Trophoblast cell (in vitro differentiated cells and primary cell): ENCODE measurements at regions not wholly inside any gene's neighbourhood (a gene's known extent, or its start where the extent isn't known, plus 50 kb on each side); places are given as distances from the start of the nearest gene placed in this dataset.

ENCODE experiments used
- DNase-seq, 2 donors: peaks; one replicate each; pipeline ENCODE4 v3.0.0-alpha.2; 2016
- H2AFZ ChIP-seq: 2 replicates; pipeline ENCODE4 v1.6.1; 2013; ENCODE audit warnings: low read length, moderate library complexity, mild to moderate bottlenecking; ENCODE audit not compliant: insufficient read depth, poor library complexity
- H2AK5ac ChIP-seq: 2 replicates; pipeline ENCODE4 v1.6.1; 2013; ENCODE audit warnings: mild to moderate bottlenecking, low read length
- H2BK120ac ChIP-seq: 2 replicates; pipeline ENCODE4 v1.6.1; 2013; ENCODE audit warnings: low read length, mild to moderate bottlenecking, moderate library complexity; ENCODE audit not compliant: insufficient read depth, poor library complexity
- H2BK12ac ChIP-seq: 2 replicates; pipeline ENCODE4 v1.6.1; 2013; ENCODE audit warnings: mild to moderate bottlenecking, low read length, moderate library complexity
- H2BK5ac ChIP-seq: 2 replicates; pipeline ENCODE4 v1.6.1; 2013; ENCODE audit warnings: low read length, low read depth, moderate library complexity, mild to moderate bottlenecking; ENCODE audit not compliant: poor library complexity
- H3K14ac ChIP-seq: 2 replicates; pipeline ENCODE4 v1.6.1; 2013; ENCODE audit warnings: mild to moderate bottlenecking, low read length
- H3K18ac ChIP-seq: 2 replicates; pipeline ENCODE4 v1.6.1; 2013; ENCODE audit warnings: mild to moderate bottlenecking, low read length
- H3K23ac ChIP-seq: 2 replicates; pipeline ENCODE4 v1.6.1; 2013; ENCODE audit warnings: low read length
- H3K27ac ChIP-seq: 2 replicates; pipeline ENCODE4 v1.5.1; 2013; ENCODE audit warnings: low read depth, mild to moderate bottlenecking, inconsistent platforms, low read length, moderate library complexity
- H3K27me3 ChIP-seq: 2 replicates; pipeline ENCODE4 v1.6.1; 2013; ENCODE audit warnings: inconsistent platforms, mild to moderate bottlenecking, low read length, moderate library complexity; ENCODE audit not compliant: insufficient read depth
- H3K36me3 ChIP-seq, 2 experiments: 1 replicate in 1 of 2; 2 replicates in 1 of 2; pipeline ENCODE4 v1.6.1; 2013; ENCODE audit warnings: low read length in 2 of 2, mild to moderate bottlenecking in 2 of 2, moderate library complexity in 1 of 2; ENCODE audit not compliant: insufficient read depth in 2 of 2, control insufficient read depth in 1 of 2
- H3K4ac ChIP-seq: 2 replicates; pipeline ENCODE4 v1.6.1; 2013; ENCODE audit warnings: low read depth, mild to moderate bottlenecking, low read length, moderate library complexity
- H3K4me1 ChIP-seq, 2 experiments: 1 replicate in 1 of 2; 2 replicates in 1 of 2; pipeline ENCODE4 v1.6.1; 2013; ENCODE audit warnings: low read length in 2 of 2, mild to moderate bottlenecking in 2 of 2, moderate library complexity in 1 of 2; ENCODE audit not compliant: insufficient read depth in 2 of 2, control insufficient read depth in 1 of 2
- H3K4me2 ChIP-seq: 2 replicates; pipeline ENCODE4 v1.6.1; 2013; ENCODE audit warnings: inconsistent platforms, mild to moderate bottlenecking, low read length, moderate library complexity
- H3K4me3 ChIP-seq: 2 replicates; pipeline ENCODE4 v1.5.1; 2013; ENCODE audit warnings: mild to moderate bottlenecking, low read depth, low read length, inconsistent platforms
- H3K79me1 ChIP-seq: one replicate; pipeline ENCODE4 v1.6.1; 2013; ENCODE audit warnings: low read length
- H3K79me2 ChIP-seq: 2 replicates; pipeline ENCODE4 v1.6.1; 2013; ENCODE audit warnings: low read length, mild to moderate bottlenecking; ENCODE audit not compliant: control insufficient read depth, insufficient read depth, poor library complexity
- H3K9ac ChIP-seq: 2 replicates; pipeline ENCODE4 v1.6.1; 2013; ENCODE audit warnings: mild to moderate bottlenecking, low read length
- H3K9me3 ChIP-seq: 2 replicates; pipeline ENCODE4 v1.6.1; 2013; ENCODE audit warnings: low read depth, mild to moderate bottlenecking, control low read depth, inconsistent platforms, low read length; ENCODE audit not compliant: insufficient read depth
- H4K12ac ChIP-seq: 2 replicates; pipeline ENCODE4 v1.6.1; 2013; ENCODE audit warnings: low read depth, mild to moderate bottlenecking, low read length, moderate library complexity
- H4K8ac ChIP-seq: 2 replicates; pipeline ENCODE4 v1.6.1; 2013; ENCODE audit warnings: low read depth, mild to moderate bottlenecking, low read length, moderate library complexity
- H4K91ac ChIP-seq: one replicate; pipeline ENCODE4 v1.6.1; 2013; ENCODE audit warnings: low read depth, mild to moderate bottlenecking, low read length, moderate library complexity
- WGBS: extraction: QIAGEN DNeasy Blood & Tissue Kit; methylation state at CpG from one replicate; pipeline ENCODE4 v1.1.7; 2013; ENCODE audit warnings: missing lambda C conversion rate; ENCODE audit not compliant: insufficient read length, insufficient coverage; ENCODE audit errors: extremely low coverage; 5-methylcytosine and 5-hydroxymethylcytosine counted together

DNA sequence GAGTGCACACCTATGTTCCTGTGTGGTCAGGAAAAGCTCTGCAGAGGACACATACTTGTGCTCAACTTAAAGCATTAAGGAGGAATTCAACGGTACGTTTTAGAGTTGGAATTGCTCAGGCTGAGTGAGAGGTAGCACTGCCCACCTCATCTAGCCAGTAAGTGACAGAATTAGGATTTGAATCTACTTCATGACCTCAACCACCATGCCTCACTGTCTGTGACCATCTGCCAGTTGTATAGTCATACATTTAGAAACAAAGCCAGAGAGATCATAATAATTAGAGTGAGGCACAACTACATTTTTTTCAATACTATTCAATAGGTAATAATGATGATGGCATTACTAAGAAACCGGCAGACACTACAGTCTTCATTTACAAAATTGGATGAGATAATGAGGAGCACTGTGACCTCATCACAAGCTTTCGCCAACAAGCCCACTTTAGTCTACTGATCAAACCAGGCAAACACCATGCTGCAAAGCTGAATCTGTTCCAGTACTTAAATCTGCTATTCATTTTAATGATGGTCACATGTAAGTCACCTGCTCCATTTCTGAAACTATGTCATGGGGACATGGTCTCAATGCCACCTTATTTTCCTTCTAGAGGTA is 1018.4 kb downstream of the TMEM182 start:
- Histone ChIP-seq H3K4me3 (no peak overlapping the region), H3K27ac (no peak overlapping the region), H2BK5ac (no peak overlapping the region), H3K27me3 (no peaks in the 10 kb centered on the region), H4K12ac (no peak overlapping the region), H3K18ac (no peak overlapping the region), H3K4ac (no peak overlapping the region), H2BK120ac (no peak overlapping the region), H3K79me2 (no peaks in the 10 kb centered on the region), H3K9me3 (no peaks in the 10 kb centered on the region), H3K4me2 (no peak overlapping the region), H3K79me1 (no peaks in the 10 kb centered on the region), H3K36me3 (no peaks in the 10 kb centered on the region), H2AFZ (no peak overlapping the region), H3K23ac (no peak overlapping the region), H3K14ac (no peak overlapping the region), H3K4me1 (no peaks in the 10 kb centered on the region), H4K91ac (no peak overlapping the region), H3K9ac (no peak overlapping the region), H2BK12ac (no peak overlapping the region), H4K8ac (no peak overlapping the region), H2AK5ac (no peak overlapping the region)
- DNase-seq = no peak
- WGBS = no CpG with 5 or more reads among the region's 4 CpGs

DNA sequence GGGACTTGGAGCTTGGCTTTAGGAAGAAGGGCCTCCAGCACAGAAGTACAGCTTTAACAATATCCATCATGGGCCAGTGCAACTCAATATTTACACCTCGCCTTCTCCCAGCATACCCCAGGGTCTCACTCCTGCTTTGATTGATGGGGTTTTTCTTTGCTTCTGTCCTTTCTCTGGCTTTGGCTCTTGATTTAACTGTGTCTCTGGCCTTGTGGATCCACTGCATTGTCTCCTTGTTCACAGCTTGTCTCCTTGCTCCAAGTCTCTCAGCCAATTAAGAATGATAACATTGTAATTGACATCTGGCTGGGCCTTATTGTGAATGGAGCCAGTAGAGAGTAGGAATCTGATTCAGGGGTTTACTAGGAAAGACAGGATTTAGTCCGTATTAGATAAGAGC is 1019.5 kb downstream of the TMEM182 start:
- Histone ChIP-seq H2BK5ac (no peak overlapping the region), H4K8ac (no peak overlapping the region), H2BK12ac (no peak overlapping the region), H2AFZ (no peak overlapping the region), H3K23ac (no peak overlapping the region), H3K18ac (no peak overlapping the region), H2BK120ac (no peak overlapping the region), H3K9me3 (no peaks in the 10 kb centered on the region), H4K91ac (no peak overlapping the region), H2AK5ac (no peak overlapping the region), H4K12ac (no peak overlapping the region), H3K27ac (no peak overlapping the region), H3K4me3 (no peak overlapping the region), H3K36me3 (no peaks in the 10 kb centered on the region), H3K4ac (no peak overlapping the region), H3K14ac (no peak overlapping the region), H3K79me1 (no peaks in the 10 kb centered on the region), H3K79me2 (no peaks in the 10 kb centered on the region), H3K4me1 (no peaks in the 10 kb centered on the region), H3K4me2 (no peak overlapping the region), H3K27me3 (no peaks in the 10 kb centered on the region), H3K9ac (no peak overlapping the region)
- WGBS = no CpG with 5 or more reads among the region's 2 CpGs
- no peak for DNase-seq

DNA sequence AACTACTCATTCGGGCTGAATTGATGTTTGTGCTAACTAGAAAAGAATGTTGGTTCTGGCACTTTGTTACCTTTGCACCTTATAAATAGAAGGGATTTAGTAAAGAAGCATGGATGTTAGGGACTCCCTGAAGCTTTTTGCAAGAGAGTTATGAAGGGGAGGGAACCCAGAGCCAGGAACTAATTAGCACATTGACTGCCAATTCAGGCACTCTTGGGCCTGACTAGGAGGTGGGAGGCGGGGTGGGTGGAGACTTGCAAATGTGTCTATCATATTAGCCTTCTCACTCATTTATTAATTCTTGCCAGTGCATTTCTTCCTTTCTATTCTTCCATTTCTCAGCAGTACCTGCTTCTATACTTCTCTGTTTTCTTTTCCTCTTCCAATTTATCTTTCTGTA is 1022.4 kb downstream of the TMEM182 start:
- Histone ChIP-seq H3K36me3 (no peaks in the 10 kb centered on the region), H3K4me2 (no peak overlapping the region), H3K27ac (no peak overlapping the region), H3K18ac (no peak overlapping the region), H2AFZ (no peak overlapping the region), H3K79me1 (no peaks in the 10 kb centered on the region), H3K4ac (no peak overlapping the region), H3K14ac (no peak overlapping the region), H4K12ac (no peak overlapping the region), H3K23ac (no peak overlapping the region), H4K8ac (no peak overlapping the region), H3K27me3 (no peaks in the 10 kb centered on the region), H3K79me2 (no peaks in the 10 kb centered on the region), H3K4me1 (peaks cover under 1% of the 10 kb centered on the region in 2 experiments), H3K4me3 (no peak overlapping the region), H2AK5ac (no peak overlapping the region), H2BK120ac (no peak overlapping the region), H2BK5ac (no peak overlapping the region), H3K9ac (no peak overlapping the region), H3K9me3 (no peaks in the 10 kb centered on the region), H2BK12ac (no peak overlapping the region), H4K91ac (no peak overlapping the region)
- DNase-seq = no peak
- no CpG with 5 or more reads among the region's 2 CpGs for WGBS

DNA sequence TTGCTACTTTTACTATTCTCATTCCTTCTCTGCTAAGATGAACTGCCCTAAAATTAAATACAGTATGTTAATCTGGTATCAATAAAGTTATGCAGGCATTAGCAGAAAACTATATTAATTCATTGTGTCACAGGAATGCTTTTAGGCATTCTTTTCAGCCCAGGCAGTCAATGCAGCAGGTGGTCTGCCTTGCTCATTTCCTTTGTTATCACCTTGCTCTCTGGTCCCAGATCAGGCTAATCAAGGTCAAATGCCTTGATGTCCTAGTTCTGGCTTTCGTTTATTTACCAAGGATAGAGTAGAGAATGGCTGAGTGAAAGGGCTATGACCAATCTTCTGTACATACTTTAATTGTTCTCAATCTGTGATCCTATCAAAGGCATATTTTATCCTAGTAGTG is 1023.6 kb downstream of the TMEM182 start:
- Histone ChIP-seq H3K27me3 (no peaks in the 10 kb centered on the region), H3K79me1 (no peaks in the 10 kb centered on the region), H3K4ac (no peak overlapping the region), H3K14ac (no peak overlapping the region), H2AFZ (no peak overlapping the region), H2AK5ac (no peak overlapping the region), H3K27ac (no peak overlapping the region), H3K23ac (no peak overlapping the region), H2BK5ac (no peak overlapping the region), H3K4me2 (no peak overlapping the region), H2BK120ac (no peak overlapping the region), H4K91ac (no peak overlapping the region), H4K8ac (no peak overlapping the region), H3K36me3 (no peaks in the 10 kb centered on the region), H2BK12ac (no peak overlapping the region), H3K4me1 (peaks cover 2% of the 10 kb centered on the region in 2 experiments), H3K79me2 (no peaks in the 10 kb centered on the region), H4K12ac (no peak overlapping the region), H3K9ac (no peak overlapping the region), H3K18ac (no peak overlapping the region), H3K9me3 (no peaks in the 10 kb centered on the region), H3K4me3 (no peak overlapping the region)
- DNase-seq = no peak
- no CpG with 5 or more reads among the region's 1 CpG for WGBS
